CD4-positive, alpha-beta T cell treated with Interleukin-17A for 1 hour (primary cell): ENCODE measurements at regions not wholly inside any gene's neighbourhood (a gene's known extent, or its start where the extent isn't known, plus 50 kb on each side); places are given as distances from the start of the nearest gene placed in this dataset.

ENCODE experiments used
- DNase-seq: peaks from one replicate; pipeline ENCODE4 v3.0.0-alpha.2; 2020

DNA sequence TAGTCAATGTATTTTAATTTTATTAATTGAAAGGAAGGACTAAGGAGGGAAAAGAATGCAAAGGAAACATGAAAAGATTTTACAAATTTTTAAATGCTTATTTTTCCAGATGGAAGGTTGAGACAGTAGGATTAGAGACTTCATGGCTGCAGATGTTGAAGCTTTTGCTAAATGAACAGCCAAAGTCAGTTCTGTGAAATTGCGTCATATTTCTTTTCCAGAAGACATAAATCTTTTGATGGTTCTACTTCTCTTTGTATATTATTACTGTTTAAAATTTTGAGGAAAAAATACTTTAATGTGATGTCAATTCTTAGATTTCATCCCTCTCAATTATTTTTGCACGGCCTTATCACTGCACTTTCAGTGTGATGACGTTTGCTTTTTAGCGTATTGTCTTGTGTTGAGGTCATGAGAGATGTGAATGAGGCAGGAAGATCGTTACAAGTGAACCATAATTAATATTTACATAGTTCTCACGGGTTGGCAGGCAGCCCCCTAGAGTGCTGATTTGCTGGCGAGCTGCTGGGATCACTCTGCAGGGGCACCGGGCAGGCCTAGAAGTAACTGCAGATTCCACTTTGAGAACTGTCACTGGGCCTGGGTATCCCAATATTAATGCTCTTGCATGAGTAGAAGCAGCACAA is 158.1 kb downstream of the TBXT start:
- DNase-seq, result no peak

- no peak for DNase-seq
These were observed 158.9 kb downstream of the TBXT start for GRCh38 chr6:166008441-166009369.

DNA sequence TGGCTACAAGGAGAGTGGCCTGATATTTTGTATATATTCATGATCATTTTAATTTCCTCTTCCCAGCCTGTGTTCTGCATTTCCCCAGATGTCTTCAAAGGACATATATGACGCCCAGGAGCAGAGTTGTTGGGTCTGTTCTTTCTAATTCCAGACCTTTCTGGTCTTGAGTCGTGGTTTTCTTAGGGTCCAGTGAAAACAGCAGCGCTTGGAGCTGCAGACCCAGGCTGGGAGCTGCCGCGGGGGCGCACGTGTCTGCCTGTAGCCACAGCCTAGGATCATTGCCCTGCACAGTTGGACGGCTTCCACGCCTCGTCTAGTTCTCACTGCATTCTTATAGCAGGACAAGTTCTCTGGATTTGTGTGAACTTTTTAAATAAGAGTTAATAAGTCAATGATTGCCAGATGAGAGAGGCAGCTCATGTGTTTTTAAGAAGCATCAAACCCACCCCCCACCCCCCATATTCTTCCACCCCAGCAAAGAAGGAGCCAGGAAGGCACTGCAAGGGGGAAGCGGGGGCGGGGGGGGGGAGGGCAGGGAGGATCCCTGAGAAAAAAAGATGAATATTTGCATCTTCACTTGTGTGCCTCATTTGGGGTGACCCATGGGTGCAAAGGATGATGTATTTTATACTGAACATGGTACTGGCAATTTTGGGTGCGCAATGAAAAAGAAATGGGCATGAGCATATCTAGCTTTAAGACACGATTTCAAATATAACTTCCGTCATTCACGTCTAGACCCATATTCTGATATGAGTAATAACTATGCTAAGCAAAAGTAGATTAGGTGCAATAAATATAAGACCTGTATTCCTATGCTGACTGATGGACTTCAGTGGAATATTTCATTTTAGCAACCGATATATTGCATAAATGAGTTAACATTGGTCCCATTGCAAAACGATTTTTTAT is 160.0 kb downstream of the TBXT start:
- no peak for DNase-seq

- no peak for DNase-seq
These were observed 160.8 kb downstream of the TBXT start for GRCh38 chr6:166006900-166007301.

DNA sequence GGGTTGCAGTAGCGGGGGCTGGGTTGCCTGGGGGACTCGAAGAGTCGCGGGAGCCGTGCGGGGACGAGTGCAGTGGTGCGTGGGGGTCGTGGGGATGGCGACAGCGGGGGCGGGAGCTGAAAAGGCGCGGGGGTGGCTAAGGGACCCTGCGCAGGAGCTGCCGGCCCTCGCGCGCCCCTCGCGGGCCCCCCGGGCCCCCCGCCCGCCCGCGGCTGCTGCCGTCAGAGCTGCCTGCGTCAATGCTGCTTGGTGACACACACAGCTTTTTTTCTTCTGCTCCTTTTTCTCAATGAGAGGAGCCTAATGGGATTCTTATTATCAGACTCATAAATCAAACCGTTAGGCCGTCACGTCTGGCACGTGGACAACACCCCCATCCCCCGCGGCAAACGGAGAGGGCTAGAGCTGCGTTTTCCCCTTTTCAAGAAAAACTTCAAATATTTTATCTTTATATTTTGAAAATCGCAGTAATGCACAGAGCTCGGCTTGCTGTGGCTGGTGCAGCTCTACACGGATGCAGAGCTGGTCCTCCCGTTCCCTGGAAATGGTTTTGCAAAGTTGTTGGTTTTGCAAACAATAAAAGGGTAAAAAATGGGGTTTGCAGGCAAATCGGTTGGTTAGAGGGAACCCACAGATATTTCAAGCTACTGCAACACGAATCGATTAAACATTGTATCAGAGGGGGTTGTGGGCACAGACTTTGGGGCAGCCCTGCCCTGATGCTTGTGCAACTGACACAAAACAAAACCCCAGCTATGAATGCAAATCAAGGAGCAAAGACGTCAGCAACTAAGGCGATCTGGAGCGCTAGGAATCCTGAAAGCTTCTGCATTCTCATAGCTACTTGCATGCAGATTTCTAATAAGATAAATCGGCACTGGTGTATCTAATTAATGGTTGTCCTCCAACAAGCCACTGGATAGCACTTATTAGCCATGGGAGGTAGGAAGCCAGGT is 161.4 kb downstream of the TBXT start:
- no peak for DNase-seq

DNA sequence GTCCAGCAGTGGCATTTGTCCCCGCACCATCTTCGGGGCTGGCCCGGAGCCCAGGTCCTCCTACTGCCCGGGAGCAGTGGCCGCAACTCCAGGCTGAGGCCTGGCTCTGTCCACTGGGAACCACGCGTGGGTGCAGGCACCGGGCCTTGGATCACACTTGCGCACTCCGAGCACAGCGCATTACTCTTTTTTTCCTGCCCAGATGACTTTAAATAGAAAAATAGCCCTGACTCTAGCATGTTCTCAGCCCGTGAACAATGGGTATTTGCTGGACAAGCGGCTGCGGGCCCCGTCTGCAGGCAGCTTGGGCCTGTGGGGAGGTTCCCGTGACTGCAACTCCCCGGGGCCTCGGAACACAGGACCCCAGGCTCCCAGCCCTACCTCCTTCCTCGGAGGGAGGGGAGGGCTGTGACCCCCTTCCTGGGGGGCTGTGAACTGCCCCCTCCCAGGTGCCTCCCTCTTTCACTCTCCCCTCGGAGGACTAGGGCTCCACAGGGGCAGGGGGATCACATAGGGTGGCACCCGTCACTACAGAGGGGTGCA is 162.2 kb downstream of the TBXT start:
- no peak for DNase-seq

- DNase-seq, result no peak
These were observed 162.8 kb downstream of the TBXT start for GRCh38 chr6:166004876-166005275.

DNA sequence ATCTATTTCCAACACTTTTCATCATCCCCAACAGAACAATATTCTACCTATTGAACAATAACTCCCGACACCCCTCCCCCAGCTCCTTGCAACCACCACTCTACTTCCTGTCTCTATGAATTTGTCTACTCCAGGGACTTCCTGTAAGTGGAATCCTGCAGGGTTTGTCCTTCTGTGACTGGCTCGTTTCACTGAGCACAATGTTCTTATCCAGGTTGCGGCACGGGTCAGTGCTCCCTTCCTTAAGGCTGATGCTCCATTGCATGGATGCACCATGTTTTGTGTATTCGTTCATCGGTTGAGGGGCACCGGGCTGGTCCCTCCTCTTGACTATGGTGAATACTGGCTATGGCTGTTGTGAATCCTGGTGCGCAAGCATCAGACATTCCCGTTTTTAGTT is 163.2 kb downstream of the TBXT start:
- DNase-seq, result no peak

- no peak for DNase-seq
These were observed 164.1 kb downstream of the TBXT start for GRCh38 chr6:166003569-166003968.

DNA sequence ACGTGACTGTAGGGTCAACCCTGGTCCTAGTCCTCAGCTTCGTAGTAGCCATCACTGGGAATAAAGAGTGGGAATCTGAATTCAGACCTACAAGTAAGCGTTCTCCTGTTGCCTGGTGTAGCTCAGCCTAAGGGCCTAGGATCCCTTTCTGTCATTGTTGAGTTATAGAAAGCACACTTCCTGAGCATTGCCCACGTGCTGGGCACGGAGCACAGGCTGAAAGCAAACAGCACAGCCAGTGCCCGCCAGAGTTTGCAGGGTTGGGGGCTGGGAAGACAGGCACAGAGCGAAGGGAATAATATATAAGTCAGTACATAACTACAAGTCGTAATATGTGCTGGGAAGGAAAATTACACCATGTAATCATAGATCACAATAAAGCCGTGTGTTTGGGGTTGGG is 166.3 kb downstream of the TBXT start:
- no peak for DNase-seq

- DNase-seq, result no peak
These were observed 168.4 kb downstream of the TBXT start for GRCh38 chr6:165999279-165999678.

DNA sequence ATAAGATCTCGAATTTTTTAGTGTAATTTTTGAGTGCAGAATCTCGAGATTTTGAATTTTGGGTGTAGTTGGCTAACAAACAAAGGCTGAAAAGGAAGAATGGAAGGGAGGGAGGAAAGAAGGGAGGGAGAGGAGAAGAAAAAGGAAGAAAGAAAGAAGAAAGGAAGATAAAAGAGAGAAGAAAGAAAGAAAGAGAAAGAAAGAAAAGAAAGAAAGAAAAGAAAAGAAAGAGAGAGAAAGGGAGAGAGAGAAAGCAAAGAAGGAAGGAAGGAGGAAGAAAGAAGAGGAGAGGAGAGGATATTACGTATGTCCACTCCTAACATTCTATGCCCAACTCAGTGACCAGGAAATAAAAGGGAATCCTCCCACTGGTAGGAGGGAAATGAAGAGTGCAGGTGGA is 169.6 kb downstream of the TBXT start:
- no peak for DNase-seq

DNA sequence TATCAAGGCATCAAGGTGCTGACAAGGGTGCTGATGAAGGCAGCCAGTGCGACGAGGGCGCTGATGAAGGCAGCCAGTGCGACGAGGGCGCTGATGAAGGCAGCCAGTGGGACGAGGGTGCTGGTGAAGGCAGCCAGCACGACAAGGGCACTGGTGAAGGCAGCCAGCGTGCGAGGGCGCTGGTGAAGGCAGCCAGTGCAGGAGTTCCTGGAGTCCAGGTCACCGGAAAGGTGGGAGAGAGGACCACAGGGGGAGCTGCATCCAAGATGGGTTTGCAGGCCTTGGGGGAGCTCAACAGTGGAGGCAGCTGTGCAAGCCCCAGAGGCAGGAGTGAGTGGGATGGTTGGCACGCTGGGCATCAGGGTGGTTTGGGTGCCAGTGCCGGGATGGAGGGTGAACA is 176.3 kb downstream of the TBXT start:
- DNase-seq, result no peak

GRCh38 chr6:165990216-165990615 is 177.4 kb downstream of the TBXT start:
- DNase-seq, result no peak

- no peak for DNase-seq
These were observed 178.7 kb downstream of the TBXT start for GRCh38 chr6:165988757-165989456.

- no peak for DNase-seq
These were observed 179.3 kb downstream of the TBXT start for GRCh38 chr6:165988302-165988756.

GRCh38 chr6:165987483-165988301 is 180.0 kb downstream of the TBXT start:
- DNase-seq, result no peak

- no peak for DNase-seq
These were observed 180.7 kb downstream of the TBXT start for GRCh38 chr6:165986914-165987482.

DNA sequence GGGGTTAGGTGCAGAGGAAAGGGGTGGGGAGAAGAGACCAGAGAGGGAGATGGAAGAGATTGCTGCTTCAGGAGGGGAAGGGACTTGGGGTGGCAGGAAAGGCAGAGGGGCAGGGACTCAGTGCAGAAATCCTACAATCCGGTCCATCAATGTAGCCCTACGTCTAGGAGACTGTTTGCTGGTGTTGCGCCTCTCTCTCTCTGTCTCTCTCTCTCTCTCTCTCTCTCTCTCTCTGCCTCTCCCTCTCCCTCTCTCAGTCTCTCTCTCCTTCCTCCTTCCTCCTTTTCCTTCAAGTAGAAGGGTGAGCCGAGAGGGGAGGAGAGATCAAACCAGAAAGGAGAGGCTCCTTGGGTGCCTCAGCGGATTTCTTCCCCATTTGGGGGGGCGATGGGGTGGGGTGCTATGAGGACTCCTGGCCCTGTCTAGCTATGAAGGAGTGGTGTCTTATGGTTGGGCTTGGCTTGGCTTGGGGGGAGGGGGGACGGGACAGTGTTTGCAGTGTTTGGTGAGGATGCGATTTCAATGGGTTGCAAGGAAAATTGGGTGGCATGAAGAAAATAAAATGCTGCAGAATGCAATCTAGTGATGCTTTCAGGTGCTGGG is 181.2 kb downstream of the TBXT start:
- no peak for DNase-seq
